ENCODE measurements at regions not wholly inside any gene's neighbourhood (a gene's known extent, or its start where the extent isn't known, plus 50 kb on each side); places are given as distances from the start of the nearest gene placed in this dataset.

DNA sequence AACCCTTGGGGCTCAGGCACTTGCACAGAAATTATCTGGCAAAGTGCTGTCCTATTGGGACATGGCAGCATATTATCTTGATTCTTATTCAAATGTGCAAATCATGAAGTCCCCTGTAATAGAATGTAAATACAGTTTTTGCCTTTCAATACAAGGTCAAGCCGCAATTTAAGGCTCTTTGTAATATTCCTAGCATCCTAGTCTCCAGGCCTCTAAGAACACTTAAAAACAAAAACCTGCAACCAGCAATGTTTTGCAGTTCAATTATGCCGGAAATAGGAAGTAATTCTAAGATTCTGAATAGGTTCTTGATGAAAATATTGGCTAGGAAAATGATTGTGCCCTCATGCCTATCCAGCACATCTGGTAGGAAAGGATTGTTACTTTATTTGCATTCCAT is 197.2 kb upstream of the IRAK1BP1 start (continued):
- TF ChIP-seq ZNF569 (CRISPR knock-in tag; IDR thresholded peaks at IDR 0.05; ENCODE audit: borderline replicate concordance), result no peak
- no peak for TF ChIP-seq TEAD2 (CRISPR knock-in tag; IDR thresholded peaks at IDR 0.05)
- no peak for TF ChIP-seq ONECUT2 (CRISPR knock-in tag; IDR thresholded peaks at IDR 0.05)
- TF ChIP-seq KLF13 (CRISPR knock-in tag; IDR thresholded peaks at IDR 0.05), result no peak

DNA sequence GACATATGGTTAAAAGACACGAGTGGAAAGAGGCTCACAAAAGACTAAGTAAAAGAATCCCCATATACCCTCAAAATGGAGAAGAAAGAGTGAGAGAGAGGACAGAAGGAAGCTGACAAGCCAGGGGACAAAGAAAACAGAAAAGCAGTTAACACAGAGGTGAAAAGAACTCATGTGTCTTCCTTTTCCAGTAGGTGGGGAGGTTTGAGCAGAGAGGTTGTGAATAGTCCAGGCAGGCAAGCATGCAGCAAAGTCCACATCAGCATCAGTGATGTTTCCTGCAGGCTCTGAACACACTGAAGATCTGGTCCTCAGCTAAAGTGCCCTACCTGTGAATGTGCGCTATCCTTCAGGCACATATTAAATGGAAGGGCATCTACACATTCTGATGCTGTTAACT is 196.5 kb upstream of the IRAK1BP1 start:
- no TSS peak for BruUV-seq (replicated peaks)
- Histone ChIP-seq H3K79me2 (ENCODE audit: insufficient read depth, low read length) (no peaks in the 10 kb centered on the region), H4K20me1 (ENCODE audit: insufficient read depth, low read length) (no peaks in the 10 kb centered on the region), H3K27ac (ENCODE audit: extremely low read length, insufficient read depth, low read length) (no peak overlapping the region), H3K9me3 (ENCODE audit: low read length) (peaks cover 1% of the 10 kb centered on the region; the same call in 1 of the 2 replicates), H3K36me3 (replicated peaks in 1 of 2; ENCODE audit: control insufficient read depth in 1 of 2, insufficient read depth in 2 of 2, low read length in 2 of 2) (no peaks in the 10 kb centered on the region), H3K9ac (ENCODE audit: insufficient read depth, low read depth, low read length) (no peak overlapping the region), H3K4me2 (ENCODE audit: low read depth, low read length) (no peak overlapping the region), H2AFZ (ENCODE audit: low read length) (no peak overlapping the region), H3K4me3 (replicated peaks in 1 of 3; ENCODE audit: insufficient read depth in 1 of 3, low read depth in 2 of 3, low read length in 3 of 3) (no peak overlapping the region), H3K4me1 (ENCODE audit: insufficient read depth, low read length) (0 out of 2 replicates have a peak, but pooled peaks cover under 1% of the 10 kb centered on the region), H3K27me3 (ENCODE audit: control insufficient read depth in 1 of 2, insufficient read depth in 2 of 2, low read length in 2 of 2) (no peaks in the 10 kb centered on the region)
- in situ Hi-C loops (cut with HindIII; ENCODE audit: extremely low pct_ligation_motif_present, low pct_unique_long_range_greater_than_20kb) (no loop called here), intact Hi-C loops (cut with micrococcal nuclease; ENCODE audit: unreplicated experiment) (no loop called here)
- FAIRE-seq, result no peak
- 1% methylated on average over 2 of the region's 2 CpGs for WGBS (ENCODE audit: low lambda C conversion rate)
- no peak for TF ChIP-seq MTF1 (CRISPR knock-in tag; IDR thresholded peaks at IDR 0.05)
- TF ChIP-seq ZNF768 (CRISPR knock-in tag; IDR thresholded peaks at IDR 0.05), result no peak
- no peak for TF ChIP-seq SMAD9 (CRISPR knock-in tag; IDR thresholded peaks at IDR 0.05)
- TF ChIP-seq, protein P1, sequence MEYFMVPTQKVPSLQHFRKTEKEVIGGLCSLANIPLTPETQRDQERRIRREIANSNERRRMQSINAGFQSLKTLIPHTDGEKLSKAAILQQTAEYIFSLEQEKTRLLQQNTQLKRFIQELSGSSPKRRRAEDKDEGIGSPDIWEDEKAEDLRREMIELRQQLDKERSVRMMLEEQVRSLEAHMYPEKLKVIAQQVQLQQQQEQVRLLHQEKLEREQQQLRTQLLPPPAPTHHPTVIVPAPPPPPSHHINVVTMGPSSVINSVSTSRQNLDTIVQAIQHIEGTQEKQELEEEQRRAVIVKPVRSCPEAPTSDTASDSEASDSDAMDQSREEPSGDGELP (IDR thresholded peaks at IDR 0.05; ENCODE audit: borderline replicate concordance, low read depth), result no peak
- no peak for TF ChIP-seq ZBTB39 (CRISPR knock-in tag; IDR thresholded peaks at IDR 0.05)
- TF ChIP-seq, protein P2, sequence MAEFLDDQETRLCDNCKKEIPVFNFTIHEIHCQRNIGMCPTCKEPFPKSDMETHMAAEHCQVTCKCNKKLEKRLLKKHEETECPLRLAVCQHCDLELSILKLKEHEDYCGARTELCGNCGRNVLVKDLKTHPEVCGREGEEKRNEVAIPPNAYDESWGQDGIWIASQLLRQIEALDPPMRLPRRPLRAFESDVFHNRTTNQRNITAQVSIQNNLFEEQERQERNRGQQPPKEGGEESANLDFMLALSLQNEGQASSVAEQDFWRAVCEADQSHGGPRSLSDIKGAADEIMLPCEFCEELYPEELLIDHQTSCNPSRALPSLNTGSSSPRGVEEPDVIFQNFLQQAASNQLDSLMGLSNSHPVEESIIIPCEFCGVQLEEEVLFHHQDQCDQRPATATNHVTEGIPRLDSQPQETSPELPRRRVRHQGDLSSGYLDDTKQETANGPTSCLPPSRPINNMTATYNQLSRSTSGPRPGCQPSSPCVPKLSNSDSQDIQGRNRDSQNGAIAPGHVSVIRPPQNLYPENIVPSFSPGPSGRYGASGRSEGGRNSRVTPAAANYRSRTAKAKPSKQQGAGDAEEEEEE (CRISPR knock-in tag; IDR thresholded peaks at IDR 0.05; ENCODE audit: borderline replicate concordance), result no peak
- no peak for TF ChIP-seq ZNF547 (CRISPR knock-in tag; IDR thresholded peaks at IDR 0.05)
- no peak for TF ChIP-seq ZNF180 (CRISPR knock-in tag; IDR thresholded peaks at IDR 0.05; ENCODE audit: borderline replicate concordance, low read depth)
- ChIA-PET CTCF (ENCODE audit: low intra/inter-chr PET ratio, low total read pairs) (no interaction called here), POLR2A (no interaction called here)
- no peak for DNase-seq (ENCODE audit: low spot score)
- no peak for ATAC-seq
